ENCODE measurements at regions not wholly inside any gene's neighbourhood (a gene's known extent, or its start where the extent isn't known, plus 50 kb on each side); places are given as distances from the start of the nearest gene placed in this dataset.
A peak's percentile ranks its signal among the peaks of the same experiment; 100 is the strongest.

GRCh38 chrX:39022106-39022505, 220.8 kb downstream of the MID1IP1 start:
- Mint-ChIP-seq H3K27ac (no peak overlapping the region), H3K36me3 (ENCODE audit: low read depth) (no peaks in the 10 kb centered on the region), H3K4me1 (no peaks in the 10 kb centered on the region), H3K27me3 (peaks cover 4% of the 10 kb centered on the region), H3K9me3 (peaks cover under 1% of the 10 kb centered on the region), H3K4me3 (no peak overlapping the region)
- DNase-seq = no peak
- intact Hi-C loops (cut with micrococcal nuclease) = no loop called here

GRCh38 chrX:39029221-39029620, 228.0 kb downstream of the MID1IP1 start:
- no peak for DNase-seq
- no peaks in the 10 kb centered on the region for H3K4me1 Mint-ChIP-seq
- intact Hi-C loops (cut with micrococcal nuclease) = no loop called here
- peaks cover 8% of the 10 kb centered on the region for H3K9me3 Mint-ChIP-seq
- peaks cover 1% of the 10 kb centered on the region for H3K36me3 Mint-ChIP-seq (ENCODE audit: low read depth)
- no peak overlapping the region for H3K27ac Mint-ChIP-seq
- no peak overlapping the region for H3K4me3 Mint-ChIP-seq
- peaks cover 4% of the 10 kb centered on the region for H3K27me3 Mint-ChIP-seq

- Mint-ChIP-seq H3K4me3 (no peak overlapping the region), H3K36me3 (ENCODE audit: low read depth) (peaks cover 1% of the 10 kb centered on the region), H3K27ac (no peak overlapping the region), H3K9me3 (peaks cover 8% of the 10 kb centered on the region), H3K4me1 (no peaks in the 10 kb centered on the region), H3K27me3 (no peaks in the 10 kb centered on the region)
- intact Hi-C loops (cut with micrococcal nuclease) = no loop called here
- DNase-seq = no peak
These were observed 229.4 kb downstream of the MID1IP1 start for GRCh38 chrX:39030636-39031035.

- no peak for DNase-seq
- Mint-ChIP-seq H3K4me1 (no peaks in the 10 kb centered on the region), H3K36me3 (ENCODE audit: low read depth) (no peaks in the 10 kb centered on the region), H3K4me3 (no peak overlapping the region), H3K27ac (no peak overlapping the region), H3K9me3 (peaks cover 3% of the 10 kb centered on the region), H3K27me3 (peaks cover 2% of the 10 kb centered on the region)
- intact Hi-C loops (cut with micrococcal nuclease) = no loop called here
These were observed 238.6 kb downstream of the MID1IP1 start for GRCh38 chrX:39039890-39040289.

GRCh38 chrX:39043838-39044550, 242.7 kb downstream of the MID1IP1 start:
- no peaks in the 10 kb centered on the region for H3K9me3 Mint-ChIP-seq
- H3K27ac Mint-ChIP-seq = no peak overlapping the region
- no peak overlapping the region for H3K4me3 Mint-ChIP-seq
- DNase-seq = no peak
- no peaks in the 10 kb centered on the region for H3K36me3 Mint-ChIP-seq (ENCODE audit: low read depth)
- intact Hi-C loops (cut with micrococcal nuclease) = no loop called here
- H3K4me1 Mint-ChIP-seq = no peaks in the 10 kb centered on the region
- H3K27me3 Mint-ChIP-seq = peaks cover 2% of the 10 kb centered on the region

- Mint-ChIP-seq H3K27me3 (peaks cover 4% of the 10 kb centered on the region), H3K4me3 (no peak overlapping the region), H3K27ac (no peak overlapping the region), H3K9me3 (no peaks in the 10 kb centered on the region), H3K36me3 (ENCODE audit: low read depth) (no peaks in the 10 kb centered on the region), H3K4me1 (no peaks in the 10 kb centered on the region)
- intact Hi-C loops (cut with micrococcal nuclease) = no loop called here
- no peak for DNase-seq
These were observed 245.9 kb downstream of the MID1IP1 start for GRCh38 chrX:39047174-39047573.

GRCh38 chrX:39049975-39050374, 248.7 kb downstream of the MID1IP1 start:
- Mint-ChIP-seq H3K9me3 (peaks cover 3% of the 10 kb centered on the region), H3K27me3 (peaks cover 5% of the 10 kb centered on the region), H3K4me3 (no peak overlapping the region), H3K4me1 (no peaks in the 10 kb centered on the region), H3K27ac (no peak overlapping the region), H3K36me3 (ENCODE audit: low read depth) (no peaks in the 10 kb centered on the region)
- intact Hi-C loops (cut with micrococcal nuclease) = no loop called here
- DNase-seq = no peak

GRCh38 chrX:39050427-39050826, 249.2 kb downstream of the MID1IP1 start:
- H3K27me3 Mint-ChIP-seq = peaks cover 5% of the 10 kb centered on the region
- intact Hi-C loops (cut with micrococcal nuclease) = no loop called here
- peaks cover 3% of the 10 kb centered on the region for H3K9me3 Mint-ChIP-seq
- H3K4me1 Mint-ChIP-seq = no peaks in the 10 kb centered on the region
- peak; percentile 14 for DNase-seq
- H3K36me3 Mint-ChIP-seq (ENCODE audit: low read depth) = no peaks in the 10 kb centered on the region
- H3K27ac Mint-ChIP-seq = no peak overlapping the region
- no peak overlapping the region for H3K4me3 Mint-ChIP-seq

GRCh38 chrX:39052751-39053150, 251.5 kb downstream of the MID1IP1 start:
- Mint-ChIP-seq H3K36me3 (ENCODE audit: low read depth) (no peaks in the 10 kb centered on the region), H3K9me3 (peaks cover 3% of the 10 kb centered on the region), H3K4me1 (no peaks in the 10 kb centered on the region), H3K27ac (no peak overlapping the region), H3K27me3 (peaks cover 5% of the 10 kb centered on the region), H3K4me3 (no peak overlapping the region)
- DNase-seq = no peak
- intact Hi-C loops (cut with micrococcal nuclease) = no loop called here

GRCh38 chrX:39058724-39059123, 257.5 kb downstream of the MID1IP1 start:
- intact Hi-C loops (cut with micrococcal nuclease) = no loop called here
- no peak for DNase-seq
- Mint-ChIP-seq H3K4me3 (no peak overlapping the region), H3K27ac (no peak overlapping the region), H3K4me1 (no peaks in the 10 kb centered on the region), H3K27me3 (peaks cover under 1% of the 10 kb centered on the region), H3K36me3 (ENCODE audit: low read depth) (no peaks in the 10 kb centered on the region), H3K9me3 (peaks cover 9% of the 10 kb centered on the region)

- no peaks in the 10 kb centered on the region for H3K36me3 Mint-ChIP-seq (ENCODE audit: low read depth)
- H3K4me3 Mint-ChIP-seq = no peak overlapping the region
- no peak for DNase-seq
- H3K27ac Mint-ChIP-seq = no peak overlapping the region
- no peaks in the 10 kb centered on the region for H3K27me3 Mint-ChIP-seq
- no peaks in the 10 kb centered on the region for H3K4me1 Mint-ChIP-seq
- intact Hi-C loops (cut with micrococcal nuclease) = no loop called here
- H3K9me3 Mint-ChIP-seq = peaks cover 9% of the 10 kb centered on the region
These were observed 258.6 kb downstream of the MID1IP1 start for GRCh38 chrX:39059866-39060265.

GRCh38 chrX:39063037-39063436, 261.8 kb downstream of the MID1IP1 start:
- Mint-ChIP-seq H3K36me3 (ENCODE audit: low read depth) (no peaks in the 10 kb centered on the region), H3K4me3 (no peak overlapping the region), H3K9me3 (peaks cover 9% of the 10 kb centered on the region), H3K4me1 (no peaks in the 10 kb centered on the region), H3K27me3 (no peaks in the 10 kb centered on the region), H3K27ac (no peak overlapping the region)
- DNase-seq = no peak
- intact Hi-C loops (cut with micrococcal nuclease) = no loop called here

- no peak for DNase-seq
- H3K4me3 Mint-ChIP-seq = no peak overlapping the region
- H3K36me3 Mint-ChIP-seq (ENCODE audit: low read depth) = no peaks in the 10 kb centered on the region
- H3K9me3 Mint-ChIP-seq = peaks cover 9% of the 10 kb centered on the region
- no peaks in the 10 kb centered on the region for H3K4me1 Mint-ChIP-seq
- no peak overlapping the region for H3K27ac Mint-ChIP-seq
- no peaks in the 10 kb centered on the region for H3K27me3 Mint-ChIP-seq
- intact Hi-C loops (cut with micrococcal nuclease) = no loop called here
These were observed 262.4 kb downstream of the MID1IP1 start for GRCh38 chrX:39063702-39064101.

- DNase-seq = no peak
- H3K9me3 Mint-ChIP-seq = peaks cover 9% of the 10 kb centered on the region
- H3K36me3 Mint-ChIP-seq (ENCODE audit: low read depth) = no peaks in the 10 kb centered on the region
- H3K27me3 Mint-ChIP-seq = no peaks in the 10 kb centered on the region
- no peak overlapping the region for H3K4me3 Mint-ChIP-seq
- no peaks in the 10 kb centered on the region for H3K4me1 Mint-ChIP-seq
- no peak overlapping the region for H3K27ac Mint-ChIP-seq
- intact Hi-C loops (cut with micrococcal nuclease) = no loop called here
These were observed 264.0 kb downstream of the MID1IP1 start for GRCh38 chrX:39065051-39065871.
